ENCODE measurements at regions not wholly inside any gene's neighbourhood (a gene's known extent, or its start where the extent isn't known, plus 50 kb on each side); places are given as distances from the start of the nearest gene placed in this dataset.

DNA sequence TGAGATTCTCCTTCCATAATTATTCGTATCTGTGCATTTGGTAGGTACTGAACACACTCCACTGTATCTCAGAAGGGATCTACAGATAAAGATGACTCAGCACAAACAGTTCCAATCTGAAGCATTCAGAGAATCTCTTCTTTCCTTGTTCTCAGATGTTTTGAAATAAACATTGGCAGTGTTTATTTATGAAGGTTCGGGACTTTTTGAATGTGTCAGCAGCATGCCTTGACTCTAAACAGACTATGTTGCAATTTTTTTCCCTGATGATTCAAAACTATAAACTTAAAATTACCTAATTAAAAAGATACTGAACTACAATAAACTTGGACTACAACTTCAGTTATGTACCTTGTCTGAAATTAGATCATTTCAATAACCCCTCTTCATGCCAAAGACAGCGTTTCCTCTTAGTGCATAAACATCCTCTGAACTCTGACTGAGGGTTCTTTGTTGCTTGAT is 612.9 kb upstream of the TBL1XR1 start:
- no peaks in the 10 kb centered on the region for H3K27me3 Mint-ChIP-seq
- H3K4me1 Mint-ChIP-seq (ENCODE audit: low read depth), result peaks cover 19% of the 10 kb centered on the region
- H3K36me3 Mint-ChIP-seq, result no peaks in the 10 kb centered on the region
- peak overlapping the region; percentile 17 for H3K4me3 Mint-ChIP-seq
- peaks cover 6% of the 10 kb centered on the region for H3K9me3 Mint-ChIP-seq (ENCODE audit: low read depth)
- H3K27ac Mint-ChIP-seq, result no peak overlapping the region

- no peaks in the 10 kb centered on the region for H3K36me3 Mint-ChIP-seq
- H3K4me3 Mint-ChIP-seq, result no peak overlapping the region
- H3K9me3 Mint-ChIP-seq (ENCODE audit: low read depth), result peaks cover 6% of the 10 kb centered on the region
- H3K27me3 Mint-ChIP-seq, result no peaks in the 10 kb centered on the region
- H3K27ac Mint-ChIP-seq, result no peak overlapping the region
- peaks cover 19% of the 10 kb centered on the region for H3K4me1 Mint-ChIP-seq (ENCODE audit: low read depth)
Measured at GRCh38 chr3:177811112-177811511, 613.8 kb upstream of the TBL1XR1 start.

DNA sequence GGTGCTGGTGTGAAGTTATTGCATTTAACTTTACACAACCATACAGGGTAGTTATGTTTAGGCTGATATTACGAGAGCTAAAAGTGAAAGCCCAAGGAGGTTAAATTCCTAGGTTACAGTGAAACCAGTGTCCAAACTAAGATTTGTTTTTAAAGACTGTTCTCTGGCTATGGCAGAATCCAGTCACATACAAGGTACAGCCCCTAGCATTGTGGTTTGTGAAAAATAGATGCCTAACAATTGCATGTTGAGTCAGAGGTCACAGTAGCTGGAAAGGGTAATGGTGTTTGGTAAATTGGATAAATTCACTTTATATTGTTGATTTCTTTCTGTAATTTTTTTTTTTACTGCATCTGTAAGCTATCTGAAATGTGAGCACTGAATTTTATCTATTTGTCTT is 614.6 kb upstream of the TBL1XR1 start:
- H3K4me1 Mint-ChIP-seq (ENCODE audit: low read depth), result peaks cover 19% of the 10 kb centered on the region
- no peaks in the 10 kb centered on the region for H3K36me3 Mint-ChIP-seq
- H3K27me3 Mint-ChIP-seq, result no peaks in the 10 kb centered on the region

DNA sequence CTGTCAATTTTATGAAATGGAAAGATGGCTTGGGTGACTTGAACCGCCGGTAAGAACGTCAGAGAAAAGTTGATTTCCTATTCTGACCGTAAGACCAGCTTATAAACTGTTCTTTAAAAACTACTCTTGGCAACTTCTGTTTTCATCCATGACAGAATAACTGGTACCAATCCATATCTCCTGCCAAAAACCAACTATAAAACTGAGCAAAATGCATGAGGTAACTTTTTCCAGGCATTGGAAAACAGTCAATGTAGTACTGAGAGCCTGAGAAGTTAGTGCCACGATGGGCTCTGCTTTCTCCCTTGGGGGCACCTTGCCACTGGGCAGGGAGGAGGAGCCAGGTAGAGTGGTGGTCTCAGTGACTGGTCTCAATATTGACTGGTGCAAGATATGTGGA is 615.2 kb upstream of the TBL1XR1 start:
- H3K36me3 Mint-ChIP-seq, result no peaks in the 10 kb centered on the region
- H3K9me3 Mint-ChIP-seq (ENCODE audit: low read depth), result peaks cover 6% of the 10 kb centered on the region
- no peak overlapping the region for H3K27ac Mint-ChIP-seq
- H3K4me1 Mint-ChIP-seq (ENCODE audit: low read depth), result peaks cover 19% of the 10 kb centered on the region
- no peaks in the 10 kb centered on the region for H3K27me3 Mint-ChIP-seq
- H3K4me3 Mint-ChIP-seq, result no peak overlapping the region

More for the DNA sequence above, 614.6 kb upstream of the TBL1XR1 start:
- H3K27ac Mint-ChIP-seq, result no peak overlapping the region
- no peak overlapping the region for H3K4me3 Mint-ChIP-seq
- H3K9me3 Mint-ChIP-seq (ENCODE audit: low read depth), result peaks cover 6% of the 10 kb centered on the region

GRCh38 chr3:177813322-177813721 is 616.0 kb upstream of the TBL1XR1 start:
- H3K27ac Mint-ChIP-seq, result no peak overlapping the region
- no peaks in the 10 kb centered on the region for H3K36me3 Mint-ChIP-seq
- H3K4me3 Mint-ChIP-seq, result no peak overlapping the region
- no peaks in the 10 kb centered on the region for H3K27me3 Mint-ChIP-seq
- peaks cover 3% of the 10 kb centered on the region for H3K9me3 Mint-ChIP-seq (ENCODE audit: low read depth)
- H3K4me1 Mint-ChIP-seq (ENCODE audit: low read depth), result peaks cover 19% of the 10 kb centered on the region

GRCh38 chr3:177816667-177817208 is 619.5 kb upstream of the TBL1XR1 start:
- Mint-ChIP-seq H3K27me3 (no peaks in the 10 kb centered on the region), H3K27ac (no peak overlapping the region), H3K36me3 (no peaks in the 10 kb centered on the region), H3K4me3 (no peak overlapping the region), H3K4me1 (ENCODE audit: low read depth) (peaks cover 6% of the 10 kb centered on the region), H3K9me3 (ENCODE audit: low read depth) (no peaks in the 10 kb centered on the region)

GRCh38 chr3:177817751-177818150 is 620.5 kb upstream of the TBL1XR1 start:
- no peaks in the 10 kb centered on the region for H3K27me3 Mint-ChIP-seq
- peaks cover 4% of the 10 kb centered on the region for H3K4me1 Mint-ChIP-seq (ENCODE audit: low read depth)
- no peaks in the 10 kb centered on the region for H3K9me3 Mint-ChIP-seq (ENCODE audit: low read depth)
- H3K4me3 Mint-ChIP-seq, result no peak overlapping the region
- no peaks in the 10 kb centered on the region for H3K36me3 Mint-ChIP-seq
- no peak overlapping the region for H3K27ac Mint-ChIP-seq

DNA sequence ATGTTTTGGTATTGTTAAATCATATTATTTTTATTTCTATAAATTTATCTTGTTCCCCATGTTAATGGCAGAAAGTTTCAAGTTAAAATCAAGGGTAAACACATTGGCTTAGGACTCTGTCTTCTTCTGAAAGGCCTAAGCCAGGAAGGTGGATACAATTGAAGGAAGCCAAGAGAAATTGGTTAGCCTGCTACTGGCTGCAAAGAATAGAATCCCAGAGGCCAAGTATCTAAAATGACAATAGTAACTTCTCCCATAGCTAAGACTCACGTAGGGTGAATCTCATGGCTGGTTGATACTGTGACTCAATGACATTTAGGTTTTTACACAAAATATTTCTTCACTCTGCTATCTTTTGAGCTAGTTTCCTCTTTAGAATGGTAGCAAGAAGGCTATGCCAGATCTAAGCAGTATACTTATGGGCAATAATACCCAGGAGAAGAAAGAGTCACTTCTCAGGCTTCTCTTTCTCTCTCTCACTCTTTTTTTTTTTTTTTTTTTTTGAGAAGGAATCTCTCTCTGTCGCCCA is 621.5 kb upstream of the TBL1XR1 start:
- Mint-ChIP-seq H3K27me3 (no peaks in the 10 kb centered on the region), H3K27ac (no peak overlapping the region), H3K4me3 (no peak overlapping the region), H3K4me1 (ENCODE audit: low read depth) (peaks cover 4% of the 10 kb centered on the region), H3K9me3 (ENCODE audit: low read depth) (no peaks in the 10 kb centered on the region), H3K36me3 (no peaks in the 10 kb centered on the region)

DNA sequence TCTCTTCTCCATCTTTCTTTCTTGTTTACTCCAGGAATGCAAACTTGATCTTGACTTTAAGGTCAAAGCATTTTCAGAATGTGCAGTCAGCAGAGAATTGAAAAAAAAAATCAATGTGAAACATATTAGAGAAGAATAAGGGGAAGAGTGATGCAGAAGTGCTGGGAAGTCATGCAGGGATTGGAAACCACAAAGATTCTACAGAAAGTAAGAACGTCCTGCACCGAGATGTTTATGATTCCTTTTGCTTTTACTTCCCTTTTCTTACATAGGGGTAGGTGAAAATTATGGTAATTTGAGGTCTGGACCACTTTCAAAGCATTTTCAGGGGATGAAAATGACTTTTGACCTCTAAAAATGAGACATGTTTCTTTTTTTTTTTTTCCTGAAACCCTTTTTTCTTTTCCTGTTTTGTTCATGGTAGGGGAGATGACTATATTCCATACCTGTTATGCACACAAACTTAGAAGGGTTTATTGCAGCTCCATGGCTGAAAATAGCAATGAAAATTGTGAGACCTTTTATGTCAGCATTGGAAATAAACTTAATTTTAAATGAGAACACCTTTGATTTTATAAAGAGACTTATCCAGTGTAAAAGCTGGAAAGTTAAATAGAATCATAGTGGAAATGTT is 623.5 kb upstream of the TBL1XR1 start:
- Mint-ChIP-seq H3K27me3 (no peaks in the 10 kb centered on the region), H3K27ac (no peak overlapping the region), H3K36me3 (no peaks in the 10 kb centered on the region), H3K4me1 (ENCODE audit: low read depth) (peaks cover 4% of the 10 kb centered on the region), H3K4me3 (no peak overlapping the region), H3K9me3 (ENCODE audit: low read depth) (no peaks in the 10 kb centered on the region)

DNA sequence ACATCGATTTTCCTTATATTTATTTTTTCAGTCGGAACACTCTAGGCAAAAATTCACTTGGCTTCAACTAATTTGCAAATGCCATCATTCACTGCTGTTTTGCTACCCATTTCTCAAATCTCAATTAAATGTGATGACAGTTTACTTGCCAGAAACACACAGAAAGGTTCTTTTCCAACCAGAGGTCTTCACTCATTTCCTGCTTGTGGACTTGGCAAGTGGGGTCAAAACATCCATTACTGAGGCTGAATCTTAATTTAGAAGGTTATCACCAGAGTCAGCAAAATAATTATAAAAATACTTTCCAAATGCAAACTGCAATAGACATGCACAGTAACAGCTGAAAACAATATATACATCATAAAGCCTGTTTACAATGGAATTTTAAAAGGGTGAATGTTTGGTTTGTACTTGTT is 625.4 kb upstream of the TBL1XR1 start:
- peaks cover 4% of the 10 kb centered on the region for H3K4me1 Mint-ChIP-seq (ENCODE audit: low read depth)
- no peak overlapping the region for H3K27ac Mint-ChIP-seq

GRCh38 chr3:177823701-177824189 is 626.5 kb upstream of the TBL1XR1 start:
- H3K9me3 Mint-ChIP-seq (ENCODE audit: low read depth), result no peaks in the 10 kb centered on the region
- H3K36me3 Mint-ChIP-seq, result no peaks in the 10 kb centered on the region
- H3K4me1 Mint-ChIP-seq (ENCODE audit: low read depth), result peaks cover 4% of the 10 kb centered on the region
- H3K27me3 Mint-ChIP-seq, result no peaks in the 10 kb centered on the region
- no peak overlapping the region for H3K4me3 Mint-ChIP-seq
- no peak overlapping the region for H3K27ac Mint-ChIP-seq

More for the DNA sequence above, 625.4 kb upstream of the TBL1XR1 start:
- Mint-ChIP-seq H3K4me3 (no peak overlapping the region), H3K9me3 (ENCODE audit: low read depth) (no peaks in the 10 kb centered on the region), H3K36me3 (no peaks in the 10 kb centered on the region), H3K27me3 (no peaks in the 10 kb centered on the region)

DNA sequence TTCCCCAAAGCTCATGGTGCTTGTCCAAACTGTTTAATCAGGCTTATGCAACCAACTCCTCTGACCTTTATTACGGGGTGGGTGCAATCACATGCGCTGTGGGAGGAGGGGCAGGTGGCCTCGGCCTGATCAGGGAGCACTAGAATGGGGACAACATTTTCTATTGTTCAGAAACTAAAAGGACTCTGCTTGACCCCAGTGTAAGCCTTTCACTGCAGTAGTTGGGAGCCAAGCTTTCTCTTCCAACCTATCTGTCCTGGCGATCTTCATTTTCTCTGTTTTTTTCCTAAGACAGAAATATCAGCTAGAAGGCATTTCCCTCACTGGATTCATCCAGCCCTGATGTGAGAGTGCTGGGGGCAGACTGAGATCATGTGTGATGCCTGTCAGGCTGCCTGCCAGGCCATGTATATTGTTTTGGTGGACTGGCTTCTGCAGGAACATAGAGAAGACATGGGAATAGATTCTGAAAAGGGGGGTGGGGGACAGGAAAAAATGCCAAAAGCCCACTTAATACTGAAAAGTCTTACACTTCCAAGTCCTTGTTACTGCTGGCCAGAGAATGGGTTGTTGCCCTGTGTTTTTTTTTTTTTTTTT is 627.0 kb upstream of the TBL1XR1 start:
- no peaks in the 10 kb centered on the region for H3K9me3 Mint-ChIP-seq (ENCODE audit: low read depth)
- H3K27me3 Mint-ChIP-seq, result no peaks in the 10 kb centered on the region
- H3K27ac Mint-ChIP-seq, result no peak overlapping the region
- H3K4me1 Mint-ChIP-seq (ENCODE audit: low read depth), result peaks cover 4% of the 10 kb centered on the region
- H3K4me3 Mint-ChIP-seq, result no peak overlapping the region
- H3K36me3 Mint-ChIP-seq, result no peaks in the 10 kb centered on the region

- no peaks in the 10 kb centered on the region for H3K9me3 Mint-ChIP-seq (ENCODE audit: low read depth)
- H3K4me3 Mint-ChIP-seq, result no peak overlapping the region
- no peaks in the 10 kb centered on the region for H3K27me3 Mint-ChIP-seq
- no peaks in the 10 kb centered on the region for H3K36me3 Mint-ChIP-seq
- H3K4me1 Mint-ChIP-seq (ENCODE audit: low read depth), result peaks cover 4% of the 10 kb centered on the region
- no peak overlapping the region for H3K27ac Mint-ChIP-seq
Measured at GRCh38 chr3:177824841-177825240, 627.6 kb upstream of the TBL1XR1 start.

GRCh38 chr3:177826253-177826652 is 629.0 kb upstream of the TBL1XR1 start:
- no peak overlapping the region for H3K27ac Mint-ChIP-seq
- no peaks in the 10 kb centered on the region for H3K9me3 Mint-ChIP-seq (ENCODE audit: low read depth)
- no peak overlapping the region for H3K4me3 Mint-ChIP-seq
- no peaks in the 10 kb centered on the region for H3K4me1 Mint-ChIP-seq (ENCODE audit: low read depth)
- H3K27me3 Mint-ChIP-seq, result no peaks in the 10 kb centered on the region
- no peaks in the 10 kb centered on the region for H3K36me3 Mint-ChIP-seq

- Mint-ChIP-seq H3K36me3 (no peaks in the 10 kb centered on the region), H3K4me3 (no peak overlapping the region), H3K9me3 (ENCODE audit: low read depth) (no peaks in the 10 kb centered on the region), H3K27me3 (no peaks in the 10 kb centered on the region), H3K4me1 (ENCODE audit: low read depth) (no peaks in the 10 kb centered on the region), H3K27ac (no peak overlapping the region)
Measured at GRCh38 chr3:177827511-177828207, 630.4 kb upstream of the TBL1XR1 start.

All from activated naive CD8-positive, alpha-beta T cell (primary cell).